HEK293 (cell line): ENCODE measurements at regions not wholly inside any gene's neighbourhood (a gene's known extent, or its start where the extent isn't known, plus 50 kb on each side); places are given as distances from the start of the nearest gene placed in this dataset.

Experiments
- CTCF ChIA-PET: fragments of 350-600 bp; formaldehyde crosslinking; extraction: SDS; loops from one replicate; lab custom pipeline; 2021; ENCODE audit warnings: antibody characterized with exemption; lab: Yijun Ruan, JAX
- POLR2A ChIA-PET: fragments of 300-600 bp; formaldehyde crosslinking; extraction: SDS; loops from one replicate; lab custom pipeline; 2020; ENCODE audit warnings: antibody characterized with exemption, inconsistent platforms; lab: Yijun Ruan, JAX
- H3K27ac ChIP-seq: fragments of 200-500 bp; sonication (Bioruptor generic); 2 replicates; pipeline ENCODE4 v1.5.1; 2014; ENCODE audit warnings: low read depth, low read length, control low read depth, inconsistent platforms; ENCODE audit errors: extremely low read depth
- H3K36me3 ChIP-seq, 2 experiments: fragments of 200-500 bp in 1 of 2; sonication (Bioruptor generic) in 1 of 2; 1 replicate in 1 of 2; 2 replicates in 1 of 2; pipeline ENCODE4 v1.5.1; 2014 to 2017; ENCODE audit warnings: inconsistent platforms in 2 of 2, low read length in 2 of 2; ENCODE audit not compliant: control insufficient read depth in 2 of 2, insufficient read depth in 1 of 2
- H3K4me1 ChIP-seq: fragments of 200-500 bp; sonication (Bioruptor generic); 2 replicates; pipeline ENCODE4 v1.5.1; 2014; ENCODE audit warnings: mild to moderate bottlenecking, low read length, inconsistent platforms; ENCODE audit not compliant: control insufficient read depth, insufficient read depth
- H3K4me3 ChIP-seq: 2 replicates; pipeline ENCODE4 v1.5.1; 2011; ENCODE audit warnings: low read depth, mild to moderate bottlenecking, control low read depth, low read length, moderate library complexity
- H3K9me3 ChIP-seq: fragments of 200-500 bp; sonication (Bioruptor generic); 2 replicates; pipeline ENCODE4 v1.5.1; 2014; ENCODE audit warnings: low read depth, low read length, inconsistent platforms; ENCODE audit not compliant: control insufficient read depth, insufficient read depth
- GLI2 ChIP-seq: fragments of 450-650 bp; formaldehyde crosslinking; IDR thresholded peaks from 2 replicates; pipeline ENCODE4; 2017; ENCODE audit warnings: missing biosample characterization, missing genetic modification characterization, low read depth, borderline replicate concordance
- HOXA7 ChIP-seq: sonication (generic); formaldehyde crosslinking; IDR thresholded peaks from 2 replicates; pipeline ENCODE4 v1.8.1; 2022; ENCODE audit warnings: missing genetic modification reagents, borderline replicate concordance
- SP7 ChIP-seq: fragments of 450-650 bp; formaldehyde crosslinking; IDR thresholded peaks from 2 replicates; pipeline ENCODE4 v1.5.1; 2016; ENCODE audit warnings: missing biosample characterization, missing genetic modification characterization
- TRIM28 ChIP-seq: IDR thresholded peaks from 2 replicates; pipeline ENCODE4 v1.6.1; 2011; ENCODE audit warnings: low read length, control low read depth, borderline replicate concordance
- ZBTB49 ChIP-seq: fragments of 450-650 bp; formaldehyde crosslinking; IDR thresholded peaks from 2 replicates; pipeline ENCODE4 v1.5.1; 2016; ENCODE audit warnings: missing biosample characterization, missing genetic modification characterization, low read depth
- ZNF266 ChIP-seq: fragments of 450-650 bp; formaldehyde crosslinking; IDR thresholded peaks from 2 replicates; pipeline ENCODE4 v1.5.1; 2016; ENCODE audit warnings: missing biosample characterization, missing genetic modification characterization, low read depth
- ZNF311 ChIP-seq: fragments of 450-650 bp; formaldehyde crosslinking; IDR thresholded peaks from 2 replicates; pipeline ENCODE4 v1.5.1; 2017; ENCODE audit warnings: missing biosample characterization, missing genetic modification characterization, borderline replicate concordance
- ZNF423 ChIP-seq: fragments of 450-650 bp; formaldehyde crosslinking; IDR thresholded peaks from 2 replicates; pipeline ENCODE4 v1.5.1; 2016; ENCODE audit warnings: missing biosample characterization, missing genetic modification characterization
- ZNF426 ChIP-seq: fragments of 450-650 bp; formaldehyde crosslinking; IDR thresholded peaks from 2 replicates; pipeline ENCODE4 v1.5.1; 2017; ENCODE audit warnings: missing biosample characterization, missing genetic modification characterization, mild to moderate bottlenecking, inconsistent platforms, moderate library complexity
- ZNF433 ChIP-seq: fragments of 450-650 bp; formaldehyde crosslinking; IDR thresholded peaks from 2 replicates; pipeline ENCODE4 v1.5.1; 2016; ENCODE audit warnings: missing biosample characterization, missing genetic modification characterization, low read depth
- ZNF513 ChIP-seq: fragments of 450-650 bp; IDR thresholded peaks from 2 replicates; pipeline ENCODE4 v1.5.1; 2018; ENCODE audit warnings: missing biosample characterization, missing genetic modification characterization
- ZNF571 ChIP-seq: fragments of 450-650 bp; formaldehyde crosslinking; IDR thresholded peaks from 2 replicates; pipeline ENCODE4 v1.5.0; 2017; ENCODE audit warnings: missing biosample characterization, missing genetic modification characterization
- ZNF621 ChIP-seq: fragments of 450-650 bp; formaldehyde crosslinking; IDR thresholded peaks from 2 replicates; pipeline ENCODE4 v1.5.1; 2017; ENCODE audit warnings: missing biosample characterization, missing genetic modification characterization
- ZNF654 ChIP-seq: fragments of 450-650 bp; formaldehyde crosslinking; IDR thresholded peaks from 2 replicates; pipeline ENCODE4 v1.5.1; 2016; ENCODE audit warnings: low read depth, missing biosample characterization, missing genetic modification characterization
- ZNF785 ChIP-seq: fragments of 450-650 bp; formaldehyde crosslinking; IDR thresholded peaks from 2 replicates; pipeline ENCODE4 v1.5.1; 2016; ENCODE audit warnings: missing biosample characterization, missing genetic modification characterization
- ZNF791 ChIP-seq: fragments of 450-650 bp; formaldehyde crosslinking; IDR thresholded peaks from 2 replicates; pipeline ENCODE4 v1.5.1; 2016; ENCODE audit warnings: missing biosample characterization, missing genetic modification characterization
- ZSCAN16 ChIP-seq: fragments of 450-650 bp; formaldehyde crosslinking; IDR thresholded peaks from 2 replicates; pipeline ENCODE4 v1.5.1; 2016; ENCODE audit warnings: missing biosample characterization, missing genetic modification characterization
- TF ChIP-seq, protein P1 (sequence below): fragments of 450-650 bp; formaldehyde crosslinking; IDR thresholded peaks from 2 replicates; pipeline ENCODE4 v1.5.1; 2016; ENCODE audit warnings: missing biosample characterization, missing genetic modification characterization
- TF ChIP-seq, protein P2 (sequence below): fragments of 450-650 bp; formaldehyde crosslinking; conservative IDR thresholded peaks from 2 replicates; pipeline ENCODE4 v1.5.1; 2016; ENCODE audit warnings: low read depth, missing biosample characterization, missing genetic modification characterization
- TF ChIP-seq, protein P3 (sequence below): fragments of 450-650 bp; formaldehyde crosslinking; conservative IDR thresholded peaks from 2 replicates; pipeline ENCODE4 v1.5.1; 2016; ENCODE audit warnings: low read depth, missing biosample characterization, missing genetic modification characterization

DNA sequence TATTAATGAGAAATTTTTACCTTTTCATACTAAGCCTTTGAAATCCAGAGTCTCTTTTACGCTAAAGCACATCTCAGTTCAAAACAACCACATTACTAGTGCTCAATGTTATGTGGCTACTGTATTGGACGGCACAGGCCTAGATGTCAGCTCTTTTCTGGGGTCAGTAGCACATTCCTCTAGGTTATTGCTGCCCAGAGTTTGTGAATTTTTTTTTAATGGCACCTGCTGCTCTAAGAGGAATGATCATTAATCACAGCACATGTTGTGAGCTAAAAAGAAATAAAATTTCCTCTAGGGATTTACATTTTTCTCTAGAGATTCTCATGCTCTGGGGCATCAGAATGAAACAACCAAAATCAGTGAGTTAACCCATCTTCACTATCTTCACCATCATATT lies 436.8 kb upstream of the THBS1 start (continued):
- TF ChIP-seq ZNF654 (no peak), ZNF785 (no peak)
- TF ChIP-seq, protein P1, sequence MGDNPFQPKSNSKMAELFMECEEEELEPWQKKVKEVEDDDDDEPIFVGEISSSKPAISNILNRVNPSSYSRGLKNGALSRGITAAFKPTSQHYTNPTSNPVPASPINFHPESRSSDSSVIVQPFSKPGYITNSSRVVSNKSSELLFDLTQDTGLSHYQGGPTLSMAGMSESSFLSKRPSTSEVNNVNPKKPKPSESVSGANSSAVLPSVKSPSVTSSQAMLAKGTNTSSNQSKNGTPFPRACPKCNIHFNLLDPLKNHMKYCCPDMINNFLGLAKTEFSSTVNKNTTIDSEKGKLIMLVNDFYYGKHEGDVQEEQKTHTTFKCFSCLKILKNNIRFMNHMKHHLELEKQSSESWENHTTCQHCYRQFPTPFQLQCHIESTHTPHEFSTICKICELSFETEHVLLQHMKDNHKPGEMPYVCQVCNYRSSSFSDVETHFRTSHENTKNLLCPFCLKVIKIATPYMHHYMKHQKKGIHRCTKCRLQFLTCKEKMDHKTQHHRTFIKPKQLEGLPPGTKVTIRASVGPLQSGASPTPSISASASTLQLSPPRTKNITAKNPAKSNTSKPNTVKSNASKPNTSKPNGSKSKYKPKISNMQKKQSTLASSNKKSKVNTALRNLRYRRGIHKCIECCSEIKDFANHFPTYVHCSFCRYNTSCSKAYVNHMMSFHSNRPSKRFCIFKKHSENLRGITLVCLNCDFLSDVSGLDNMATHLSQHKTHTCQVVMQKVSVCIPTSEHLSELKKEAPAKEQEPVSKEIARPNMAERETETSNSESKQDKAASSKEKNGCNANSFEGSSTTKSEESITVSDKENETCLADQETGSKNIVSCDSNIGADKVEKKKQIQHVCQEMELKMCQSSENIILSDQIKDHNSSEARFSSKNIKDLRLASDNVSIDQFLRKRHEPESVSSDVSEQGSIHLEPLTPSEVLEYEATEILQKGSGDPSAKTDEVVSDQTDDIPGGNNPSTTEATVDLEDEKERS (tag by site-specific recombination): no peak
- TF ChIP-seq, protein P2, sequence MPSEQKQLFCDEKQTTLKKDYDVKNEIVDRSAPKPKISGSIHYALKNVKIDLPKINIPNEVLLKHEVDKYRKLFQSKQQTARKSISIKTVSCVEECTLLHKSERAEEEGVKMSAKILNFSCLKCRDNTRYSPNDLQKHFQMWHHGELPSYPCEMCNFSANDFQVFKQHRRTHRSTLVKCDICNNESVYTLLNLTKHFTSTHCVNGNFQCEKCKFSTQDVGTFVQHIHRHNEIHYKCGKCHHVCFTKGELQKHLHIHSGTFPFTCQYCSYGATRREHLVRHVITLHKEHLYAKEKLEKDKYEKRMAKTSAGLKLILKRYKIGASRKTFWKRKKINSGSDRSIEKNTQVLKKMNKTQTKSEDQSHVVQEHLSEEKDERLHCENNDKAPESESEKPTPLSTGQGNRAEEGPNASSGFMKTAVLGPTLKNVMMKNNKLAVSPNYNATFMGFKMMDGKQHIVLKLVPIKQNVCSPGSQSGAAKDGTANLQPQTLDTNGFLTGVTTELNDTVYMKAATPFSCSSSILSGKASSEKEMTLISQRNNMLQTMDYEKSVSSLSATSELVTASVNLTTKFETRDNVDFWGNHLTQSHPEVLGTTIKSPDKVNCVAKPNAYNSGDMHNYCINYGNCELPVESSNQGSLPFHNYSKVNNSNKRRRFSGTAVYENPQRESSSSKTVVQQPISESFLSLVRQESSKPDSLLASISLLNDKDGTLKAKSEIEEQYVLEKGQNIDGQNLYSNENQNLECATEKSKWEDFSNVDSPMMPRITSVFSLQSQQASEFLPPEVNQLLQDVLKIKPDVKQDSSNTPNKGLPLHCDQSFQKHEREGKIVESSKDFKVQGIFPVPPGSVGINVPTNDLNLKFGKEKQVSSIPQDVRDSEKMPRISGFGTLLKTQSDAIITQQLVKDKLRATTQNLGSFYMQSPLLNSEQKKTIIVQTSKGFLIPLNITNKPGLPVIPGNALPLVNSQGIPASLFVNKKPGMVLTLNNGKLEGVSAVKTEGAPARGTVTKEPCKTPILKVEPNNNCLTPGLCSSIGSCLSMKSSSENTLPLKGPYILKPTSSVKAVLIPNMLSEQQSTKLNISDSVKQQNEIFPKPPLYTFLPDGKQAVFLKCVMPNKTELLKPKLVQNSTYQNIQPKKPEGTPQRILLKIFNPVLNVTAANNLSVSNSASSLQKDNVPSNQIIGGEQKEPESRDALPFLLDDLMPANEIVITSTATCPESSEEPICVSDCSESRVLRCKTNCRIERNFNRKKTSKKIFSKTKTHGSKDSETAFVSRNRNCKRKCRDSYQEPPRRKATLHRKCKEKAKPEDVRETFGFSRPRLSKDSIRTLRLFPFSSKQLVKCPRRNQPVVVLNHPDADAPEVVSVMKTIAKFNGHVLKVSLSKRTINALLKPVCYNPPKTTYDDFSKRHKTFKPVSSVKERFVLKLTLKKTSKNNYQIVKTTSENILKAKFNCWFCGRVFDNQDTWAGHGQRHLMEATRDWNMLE (tag by site-specific recombination): no peak
- TF ChIP-seq, all 188 proteins: peak for 0

DNA sequence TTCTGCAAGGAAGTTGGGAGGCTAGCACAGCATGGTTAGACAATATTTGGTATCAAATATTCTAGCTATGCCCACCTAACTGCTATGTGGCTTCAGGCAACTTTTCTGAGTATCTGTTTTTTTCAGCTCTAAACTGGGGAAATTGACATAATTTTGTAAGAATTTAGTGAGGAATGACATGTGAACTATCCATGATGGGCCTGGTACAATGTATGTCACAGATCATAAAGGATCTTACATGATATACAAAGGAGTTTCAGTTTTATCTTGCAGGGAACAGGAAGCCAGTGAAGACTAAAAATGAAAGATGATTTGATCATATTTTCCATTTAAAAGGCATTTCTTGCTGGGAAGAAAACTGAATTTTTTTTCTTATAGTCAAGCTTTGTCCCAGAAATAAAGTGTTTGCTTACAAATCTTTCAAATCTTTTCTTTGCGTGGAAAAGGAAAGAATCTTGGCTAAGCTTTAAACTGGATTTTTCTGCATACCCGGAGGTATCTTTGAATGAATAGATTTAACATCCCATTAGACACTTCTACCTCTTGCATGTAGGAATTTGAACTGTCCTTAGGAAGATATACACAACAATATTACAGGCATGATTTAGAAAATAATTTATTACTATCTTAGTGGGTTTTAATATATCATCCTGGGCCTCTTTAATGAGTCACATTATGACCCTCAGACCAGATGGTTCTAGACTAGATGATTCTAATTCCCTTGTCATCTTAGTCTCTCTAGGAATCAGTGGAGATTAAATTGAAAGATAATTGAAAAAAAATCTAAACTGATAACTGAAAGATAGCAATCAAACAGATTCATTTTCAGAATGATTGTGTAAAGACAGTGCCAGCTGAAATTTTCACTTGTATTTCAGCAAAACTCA lies 436.0 kb upstream of the THBS1 start:
- no peaks in the 10 kb centered on the region for H3K4me1 ChIP-seq
- H3K9me3 ChIP-seq: no peaks in the 10 kb centered on the region
- no peak overlapping the region for H3K4me3 ChIP-seq
- CTCF ChIA-PET: interaction anchor here (0.6 to 1.4 kb wide), 3 partner anchors 10 to 1376 kb away, joined by 3 to 5 read pairs (median 3); no protein-coding TSS in a partner anchor
- H3K27ac ChIP-seq: no peak overlapping the region
- POLR2A ChIA-PET: no interaction called here
- H3K36me3 ChIP-seq: no peaks in the 10 kb centered on the region
- TF ChIP-seq HOXA7 (no peak), ZNF433 (tag by site-specific recombination) (no peak), TRIM28 (no peak), ZNF571 (tag by site-specific recombination) (no peak), ZNF266 (tag by site-specific recombination) (no peak), ZSCAN16 (tag by site-specific recombination) (no peak), SP7 (tag by site-specific recombination) (no peak), ZNF426 (no peak), GLI2 (no peak), ZNF423 (tag by site-specific recombination) (no peak), ZNF621 (no peak), ZNF513 (tag by site-specific recombination) (no peak), ZNF311 (tag by site-specific recombination) (no peak), ZNF791 (tag by site-specific recombination) (no peak), ZBTB49 (tag by site-specific recombination) (no peak)
- TF ChIP-seq, protein P3, sequence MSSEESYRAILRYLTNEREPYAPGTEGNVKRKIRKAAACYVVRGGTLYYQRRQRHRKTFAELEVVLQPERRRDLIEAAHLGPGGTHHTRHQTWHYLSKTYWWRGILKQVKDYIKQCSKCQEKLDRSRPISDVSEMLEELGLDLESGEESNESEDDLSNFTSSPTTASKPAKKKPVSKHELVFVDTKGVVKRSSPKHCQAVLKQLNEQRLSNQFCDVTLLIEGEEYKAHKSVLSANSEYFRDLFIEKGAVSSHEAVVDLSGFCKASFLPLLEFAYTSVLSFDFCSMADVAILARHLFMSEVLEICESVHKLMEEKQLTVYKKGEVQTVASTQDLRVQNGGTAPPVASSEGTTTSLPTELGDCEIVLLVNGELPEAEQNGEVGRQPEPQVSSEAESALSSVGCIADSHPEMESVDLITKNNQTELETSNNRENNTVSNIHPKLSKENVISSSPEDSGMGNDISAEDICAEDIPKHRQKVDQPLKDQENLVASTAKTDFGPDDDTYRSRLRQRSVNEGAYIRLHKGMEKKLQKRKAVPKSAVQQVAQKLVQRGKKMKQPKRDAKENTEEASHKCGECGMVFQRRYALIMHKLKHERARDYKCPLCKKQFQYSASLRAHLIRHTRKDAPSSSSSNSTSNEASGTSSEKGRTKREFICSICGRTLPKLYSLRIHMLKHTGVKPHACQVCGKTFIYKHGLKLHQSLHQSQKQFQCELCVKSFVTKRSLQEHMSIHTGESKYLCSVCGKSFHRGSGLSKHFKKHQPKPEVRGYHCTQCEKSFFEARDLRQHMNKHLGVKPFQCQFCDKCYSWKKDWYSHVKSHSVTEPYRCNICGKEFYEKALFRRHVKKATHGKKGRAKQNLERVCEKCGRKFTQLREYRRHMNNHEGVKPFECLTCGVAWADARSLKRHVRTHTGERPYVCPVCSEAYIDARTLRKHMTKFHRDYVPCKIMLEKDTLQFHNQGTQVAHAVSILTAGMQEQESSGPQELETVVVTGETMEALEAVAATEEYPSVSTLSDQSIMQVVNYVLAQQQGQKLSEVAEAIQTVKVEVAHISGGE (tag by site-specific recombination): no peak
